ENCODE measurements at regions not wholly inside any gene's neighbourhood (a gene's known extent, or its start where the extent isn't known, plus 50 kb on each side); places are given as distances from the start of the nearest gene placed in this dataset.

- Mint-ChIP-seq H3K36me3 (ENCODE audit: low read depth) (peaks cover 5% of the 10 kb centered on the region; the same call in 1 of the 3 replicates), H3K4me1 (no peaks in the 10 kb centered on the region), H3K27me3 (ENCODE audit: insufficient read depth, low read depth, poor library complexity) (peaks cover 3% of the 10 kb centered on the region), H3K4me3 (no peak overlapping the region), H3K9me3 (peaks cover 10% of the 10 kb centered on the region), H3K27ac (no peak overlapping the region)
- no peaks in the 10 kb centered on the region for H3K79me2 ChIP-seq (replicated peaks; ENCODE audit: insufficient read depth)
- no peaks in the 10 kb centered on the region for H3K27me3 ChIP-seq (ENCODE audit: insufficient read depth)
- H3F3A ChIP-seq (replicated peaks; ENCODE audit: low read depth): no peaks in the 10 kb centered on the region
- no peak overlapping the region for H2AFZ ChIP-seq
- DNase-seq (ENCODE audit: low spot score) (no peak), ATAC-seq (no peak)
- no peak overlapping the region for H3K4me3 ChIP-seq
- TF ChIP-seq, protein P1, sequence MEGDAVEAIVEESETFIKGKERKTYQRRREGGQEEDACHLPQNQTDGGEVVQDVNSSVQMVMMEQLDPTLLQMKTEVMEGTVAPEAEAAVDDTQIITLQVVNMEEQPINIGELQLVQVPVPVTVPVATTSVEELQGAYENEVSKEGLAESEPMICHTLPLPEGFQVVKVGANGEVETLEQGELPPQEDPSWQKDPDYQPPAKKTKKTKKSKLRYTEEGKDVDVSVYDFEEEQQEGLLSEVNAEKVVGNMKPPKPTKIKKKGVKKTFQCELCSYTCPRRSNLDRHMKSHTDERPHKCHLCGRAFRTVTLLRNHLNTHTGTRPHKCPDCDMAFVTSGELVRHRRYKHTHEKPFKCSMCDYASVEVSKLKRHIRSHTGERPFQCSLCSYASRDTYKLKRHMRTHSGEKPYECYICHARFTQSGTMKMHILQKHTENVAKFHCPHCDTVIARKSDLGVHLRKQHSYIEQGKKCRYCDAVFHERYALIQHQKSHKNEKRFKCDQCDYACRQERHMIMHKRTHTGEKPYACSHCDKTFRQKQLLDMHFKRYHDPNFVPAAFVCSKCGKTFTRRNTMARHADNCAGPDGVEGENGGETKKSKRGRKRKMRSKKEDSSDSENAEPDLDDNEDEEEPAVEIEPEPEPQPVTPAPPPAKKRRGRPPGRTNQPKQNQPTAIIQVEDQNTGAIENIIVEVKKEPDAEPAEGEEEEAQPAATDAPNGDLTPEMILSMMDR (conservative IDR thresholded peaks at IDR 0.05; ENCODE audit: low read depth in 2 of 2): no peak
- TF ChIP-seq POLR2AphosphoS5 (IDR thresholded peaks at IDR 0.05; ENCODE audit: low read depth): no peak
- TF ChIP-seq, protein P2, sequence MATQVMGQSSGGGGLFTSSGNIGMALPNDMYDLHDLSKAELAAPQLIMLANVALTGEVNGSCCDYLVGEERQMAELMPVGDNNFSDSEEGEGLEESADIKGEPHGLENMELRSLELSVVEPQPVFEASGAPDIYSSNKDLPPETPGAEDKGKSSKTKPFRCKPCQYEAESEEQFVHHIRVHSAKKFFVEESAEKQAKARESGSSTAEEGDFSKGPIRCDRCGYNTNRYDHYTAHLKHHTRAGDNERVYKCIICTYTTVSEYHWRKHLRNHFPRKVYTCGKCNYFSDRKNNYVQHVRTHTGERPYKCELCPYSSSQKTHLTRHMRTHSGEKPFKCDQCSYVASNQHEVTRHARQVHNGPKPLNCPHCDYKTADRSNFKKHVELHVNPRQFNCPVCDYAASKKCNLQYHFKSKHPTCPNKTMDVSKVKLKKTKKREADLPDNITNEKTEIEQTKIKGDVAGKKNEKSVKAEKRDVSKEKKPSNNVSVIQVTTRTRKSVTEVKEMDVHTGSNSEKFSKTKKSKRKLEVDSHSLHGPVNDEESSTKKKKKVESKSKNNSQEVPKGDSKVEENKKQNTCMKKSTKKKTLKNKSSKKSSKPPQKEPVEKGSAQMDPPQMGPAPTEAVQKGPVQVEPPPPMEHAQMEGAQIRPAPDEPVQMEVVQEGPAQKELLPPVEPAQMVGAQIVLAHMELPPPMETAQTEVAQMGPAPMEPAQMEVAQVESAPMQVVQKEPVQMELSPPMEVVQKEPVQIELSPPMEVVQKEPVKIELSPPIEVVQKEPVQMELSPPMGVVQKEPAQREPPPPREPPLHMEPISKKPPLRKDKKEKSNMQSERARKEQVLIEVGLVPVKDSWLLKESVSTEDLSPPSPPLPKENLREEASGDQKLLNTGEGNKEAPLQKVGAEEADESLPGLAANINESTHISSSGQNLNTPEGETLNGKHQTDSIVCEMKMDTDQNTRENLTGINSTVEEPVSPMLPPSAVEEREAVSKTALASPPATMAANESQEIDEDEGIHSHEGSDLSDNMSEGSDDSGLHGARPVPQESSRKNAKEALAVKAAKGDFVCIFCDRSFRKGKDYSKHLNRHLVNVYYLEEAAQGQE (IDR thresholded peaks at IDR 0.05; ENCODE audit: unreplicated experiment): no peak
- TF ChIP-seq EZH2 (IDR thresholded peaks at IDR 0.05; ENCODE audit: low read depth, unreplicated experiment): no peak
- TF ChIP-seq JUNB (IDR thresholded peaks at IDR 0.05; ENCODE audit: unreplicated experiment): no peak
- no peak for TF ChIP-seq ZNF462 (CRISPR knock-in tag; IDR thresholded peaks at IDR 0.05)
- TF ChIP-seq NANOG (IDR thresholded peaks at IDR 0.05; ENCODE audit: borderline replicate concordance): no peak
- no peak for TF ChIP-seq ETS1 (IDR thresholded peaks at IDR 0.05)
- no peak for TF ChIP-seq STAT1 (IDR thresholded peaks at IDR 0.05; ENCODE audit: unreplicated experiment)
- no peak for TF ChIP-seq CREB1 (CRISPR knock-in tag; IDR thresholded peaks at IDR 0.05; ENCODE audit: low read depth)
- TF ChIP-seq ZNF331 (CRISPR knock-in tag; IDR thresholded peaks at IDR 0.05; ENCODE audit: low read depth): no peak
- TF ChIP-seq EZH2phosphoT487 (IDR thresholded peaks at IDR 0.05; ENCODE audit: unreplicated experiment): no peak
- no peak for TF ChIP-seq ZNF114 (CRISPR knock-in tag; IDR thresholded peaks at IDR 0.05)
- no peaks in the 10 kb centered on the region for H3K36me3 ChIP-seq (ENCODE audit: insufficient read depth)
- no peak overlapping the region for H3K27ac ChIP-seq (ENCODE audit: low read depth)
- no peaks in the 10 kb centered on the region for H4K20me1 ChIP-seq (replicated peaks; ENCODE audit: insufficient read depth)
- no peaks in the 10 kb centered on the region for H3K4me1 ChIP-seq (ENCODE audit: insufficient read depth)
- 0 out of 2 replicates have a peak, but pooled peaks cover 2% of the 10 kb centered on the region for H3K9me2 ChIP-seq (ENCODE audit: insufficient read depth)
- H3K4me2 ChIP-seq: no peak overlapping the region
Measured at GRCh38 chr16:54798267-54798666, 132.4 kb upstream of the IRX5 start.
